GM12875 (cell line): ENCODE measurements at regions not wholly inside any gene's neighbourhood (a gene's known extent, or its start where the extent isn't known, plus 50 kb on each side); places are given as distances from the start of the nearest gene placed in this dataset.

Source experiments
- H3K4me3 ChIP-seq: one replicate; pipeline ENCODE4 v1.5.1; 2011; ENCODE audit warnings: low read depth, low read length, control low read depth
- TF ChIP-seq, protein P1 (sequence below): IDR thresholded peaks from 2 replicates; pipeline ENCODE4 v1.5.1; 2011; ENCODE audit warnings: low read depth, mild to moderate bottlenecking, control low read depth, inconsistent platforms, low read length, moderate library complexity, borderline replicate concordance; ENCODE audit not compliant: insufficient read depth

DNA sequence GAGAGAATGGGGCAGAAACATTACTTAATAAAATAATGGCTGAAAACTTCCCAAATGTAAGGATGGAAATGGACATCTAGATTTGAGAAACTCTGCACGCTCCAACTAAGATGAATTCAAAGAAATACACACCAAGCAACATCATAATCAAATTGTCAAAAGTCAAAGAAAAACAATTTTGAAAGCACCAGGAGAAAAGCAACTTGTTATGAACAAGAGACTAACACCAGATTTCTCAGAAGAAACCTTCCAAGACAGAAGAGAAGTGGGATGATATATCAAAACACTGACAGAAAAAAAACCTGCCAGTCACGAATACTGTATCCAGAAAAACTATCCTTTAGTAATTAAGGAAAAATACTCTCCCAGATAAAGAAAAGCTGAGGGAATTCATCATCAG lies 208.6 kb upstream of the SAMSN1 start:
- TF ChIP-seq, protein P1, sequence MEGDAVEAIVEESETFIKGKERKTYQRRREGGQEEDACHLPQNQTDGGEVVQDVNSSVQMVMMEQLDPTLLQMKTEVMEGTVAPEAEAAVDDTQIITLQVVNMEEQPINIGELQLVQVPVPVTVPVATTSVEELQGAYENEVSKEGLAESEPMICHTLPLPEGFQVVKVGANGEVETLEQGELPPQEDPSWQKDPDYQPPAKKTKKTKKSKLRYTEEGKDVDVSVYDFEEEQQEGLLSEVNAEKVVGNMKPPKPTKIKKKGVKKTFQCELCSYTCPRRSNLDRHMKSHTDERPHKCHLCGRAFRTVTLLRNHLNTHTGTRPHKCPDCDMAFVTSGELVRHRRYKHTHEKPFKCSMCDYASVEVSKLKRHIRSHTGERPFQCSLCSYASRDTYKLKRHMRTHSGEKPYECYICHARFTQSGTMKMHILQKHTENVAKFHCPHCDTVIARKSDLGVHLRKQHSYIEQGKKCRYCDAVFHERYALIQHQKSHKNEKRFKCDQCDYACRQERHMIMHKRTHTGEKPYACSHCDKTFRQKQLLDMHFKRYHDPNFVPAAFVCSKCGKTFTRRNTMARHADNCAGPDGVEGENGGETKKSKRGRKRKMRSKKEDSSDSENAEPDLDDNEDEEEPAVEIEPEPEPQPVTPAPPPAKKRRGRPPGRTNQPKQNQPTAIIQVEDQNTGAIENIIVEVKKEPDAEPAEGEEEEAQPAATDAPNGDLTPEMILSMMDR = no peak
- no peak overlapping the region for H3K4me3 ChIP-seq

DNA sequence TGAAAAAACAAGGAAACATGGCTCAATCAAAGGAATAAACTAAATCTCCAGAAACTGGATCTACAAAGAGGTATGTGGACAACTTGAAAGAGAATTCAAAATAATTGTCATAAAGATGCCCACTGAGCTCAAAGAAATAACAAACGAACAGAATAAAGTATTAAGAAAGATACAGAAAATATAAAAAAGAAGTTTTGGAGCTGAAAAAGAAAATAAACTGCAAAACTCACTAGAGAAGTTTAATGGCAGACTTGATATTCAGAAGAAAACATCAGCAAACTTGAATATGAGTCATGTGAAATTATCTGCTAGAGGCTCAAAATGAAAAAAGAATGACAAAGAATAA lies 208.1 kb upstream of the SAMSN1 start:
- TF ChIP-seq, protein P1 = no peak
- no peak overlapping the region for H3K4me3 ChIP-seq

- H3K4me3 ChIP-seq = no peak overlapping the region
- TF ChIP-seq, protein P1 = no peak
These were observed 207.5 kb upstream of the SAMSN1 start for GRCh38 chr21:14753466-14754258.

- no peak overlapping the region for H3K4me3 ChIP-seq
- TF ChIP-seq, protein P1 = no peak
These were observed 207.0 kb upstream of the SAMSN1 start for GRCh38 chr21:14753069-14753465.

- TF ChIP-seq, protein P1 = no peak
- H3K4me3 ChIP-seq = no peak overlapping the region
These were observed 206.3 kb upstream of the SAMSN1 start for GRCh38 chr21:14752345-14752909.

GRCh38 chr21:14751602-14752344 lies 205.7 kb upstream of the SAMSN1 start:
- TF ChIP-seq, protein P1 = no peak
- no peak overlapping the region for H3K4me3 ChIP-seq
